ENCODE measurements at regions not wholly inside any gene's neighbourhood (a gene's known extent, or its start where the extent isn't known, plus 50 kb on each side); places are given as distances from the start of the nearest gene placed in this dataset.

GRCh38 chr5:2180456-2180855, 297.7 kb upstream of the IRX4 start:
- no peak for DNase-seq

- no peak for DNase-seq
Measured at GRCh38 chr5:2179861-2180260, 297.1 kb upstream of the IRX4 start.

GRCh38 chr5:2178528-2178927, 295.8 kb upstream of the IRX4 start:
- no peak for DNase-seq

GRCh38 chr5:2178071-2178477, 295.3 kb upstream of the IRX4 start:
- no peak for DNase-seq

GRCh38 chr5:2177244-2177643, 294.5 kb upstream of the IRX4 start:
- no peak for DNase-seq

- DNase-seq: no peak
Measured at GRCh38 chr5:2176581-2176980, 293.9 kb upstream of the IRX4 start.

- DNase-seq: no peak
Measured at GRCh38 chr5:2175842-2176404, 293.2 kb upstream of the IRX4 start.

GRCh38 chr5:2175041-2175440, 292.3 kb upstream of the IRX4 start:
- no peak for DNase-seq

GRCh38 chr5:2174538-2174937, 291.8 kb upstream of the IRX4 start:
- no peak for DNase-seq

- DNase-seq: no peak
Measured at GRCh38 chr5:2173151-2173834, 290.6 kb upstream of the IRX4 start.

- no peak for DNase-seq
Measured at GRCh38 chr5:2172471-2172870, 289.7 kb upstream of the IRX4 start.

GRCh38 chr5:2170761-2171160, 288.0 kb upstream of the IRX4 start:
- no peak for DNase-seq

GRCh38 chr5:2169850-2170760, 287.4 kb upstream of the IRX4 start:
- DNase-seq: no peak

- DNase-seq: no peak
Measured at GRCh38 chr5:2169430-2169808, 286.7 kb upstream of the IRX4 start.

- DNase-seq: no peak
Measured at GRCh38 chr5:2168601-2169429, 286.1 kb upstream of the IRX4 start.

GRCh38 chr5:2167671-2168070, 284.9 kb upstream of the IRX4 start:
- no peak for DNase-seq

- no peak for DNase-seq
Measured at GRCh38 chr5:2166979-2167377, 284.3 kb upstream of the IRX4 start.

- no peak for DNase-seq
Measured at GRCh38 chr5:2166306-2166978, 283.7 kb upstream of the IRX4 start.

- DNase-seq: no peak
Measured at GRCh38 chr5:2165615-2166305, 283.0 kb upstream of the IRX4 start.

- no peak for DNase-seq
Measured at GRCh38 chr5:2165203-2165602, 282.5 kb upstream of the IRX4 start.

GRCh38 chr5:2164586-2164985, 281.9 kb upstream of the IRX4 start:
- no peak for DNase-seq

GRCh38 chr5:2163940-2164490, 281.3 kb upstream of the IRX4 start:
- DNase-seq: no peak
